ENCODE measurements at regions not wholly inside any gene's neighbourhood (a gene's known extent, or its start where the extent isn't known, plus 50 kb on each side); places are given as distances from the start of the nearest gene placed in this dataset.

- TF ChIP-seq CTCF (IDR thresholded peaks at IDR 0.05) (no peak), GABPA (IDR thresholded peaks at IDR 0.05; ENCODE audit: low read depth) (no peak), SMC3 (IDR thresholded peaks at IDR 0.05; ENCODE audit: low read depth, low read length) (no peak), GATA2 (CRISPR knock-in tag; IDR thresholded peaks at IDR 0.05) (no peak)
Observed at GRCh38 chr5:130687085-130687733, 477.8 kb downstream of the HINT1 start.
